GM23248 (cell line): ENCODE measurements at regions not wholly inside any gene's neighbourhood (a gene's known extent, or its start where the extent isn't known, plus 50 kb on each side); places are given as distances from the start of the nearest gene placed in this dataset.

Experiments
- DNase-seq: peaks from one replicate; pipeline ENCODE4 v3.0.0-alpha.2; 2015
- H2AFZ ChIP-seq: fragments of 200-600 bp; sonication (generic); 2 replicates; pipeline ENCODE4 v1.6.1; 2016; ENCODE audit warnings: antibody characterized with exemption
- H3F3A ChIP-seq: fragments of 200-600 bp; sonication (generic); 2 replicates; pipeline ENCODE4 v1.6.1; 2016; ENCODE audit warnings: mild to moderate bottlenecking, antibody characterized with exemption, mixed run types; ENCODE audit not compliant: insufficient read depth
- H3K27ac ChIP-seq: fragments of 200-600 bp; sonication (generic); 2 replicates; pipeline ENCODE4 v1.5.1; 2016; ENCODE audit warnings: mild to moderate bottlenecking
- H3K27me3 ChIP-seq: fragments of 200-600 bp; sonication (generic); replicated peaks from 2 replicates; pipeline ENCODE4 v1.6.1; 2016; ENCODE audit warnings: mild to moderate bottlenecking; ENCODE audit not compliant: insufficient read depth
- H3K36me3 ChIP-seq: fragments of 200-600 bp; sonication (generic); 2 replicates; pipeline ENCODE4 v1.6.1; 2016; ENCODE audit warnings: low read depth, mild to moderate bottlenecking
- H3K4me1 ChIP-seq: fragments of 200-600 bp; sonication (generic); 2 replicates; pipeline ENCODE4 v1.6.1; 2016; ENCODE audit warnings: mild to moderate bottlenecking; ENCODE audit not compliant: insufficient read depth
- H3K4me2 ChIP-seq: fragments of 200-600 bp; sonication (generic); one replicate; pipeline ENCODE4 v1.6.1; 2016; ENCODE audit warnings: mild to moderate bottlenecking; ENCODE audit not compliant: unreplicated experiment
- H3K4me3 ChIP-seq: fragments of 200-600 bp; sonication (generic); 2 replicates; pipeline ENCODE4 v1.5.1; 2016; ENCODE audit warnings: mild to moderate bottlenecking
- H3K79me2 ChIP-seq: fragments of 200-600 bp; sonication (generic); 2 replicates; pipeline ENCODE4 v1.6.1; 2016; ENCODE audit warnings: mild to moderate bottlenecking; ENCODE audit not compliant: insufficient read depth
- H3K9ac ChIP-seq: fragments of 200-600 bp; sonication (generic); 2 replicates; pipeline ENCODE4 v1.6.1; 2016; ENCODE audit warnings: mild to moderate bottlenecking
- H3K9me2 ChIP-seq: fragments of 200-600 bp; sonication (generic); 2 replicates; pipeline ENCODE4 v1.6.1; 2016; ENCODE audit warnings: mixed run types, mild to moderate bottlenecking, moderate library complexity; ENCODE audit not compliant: insufficient read depth
- H3K9me3 ChIP-seq: fragments of 200-600 bp; sonication (generic); one replicate; pipeline ENCODE4 v1.6.1; 2017; ENCODE audit warnings: low read depth
- H4K20me1 ChIP-seq: fragments of 200-600 bp; sonication (generic); 2 replicates; pipeline ENCODE4 v1.6.0; 2016; ENCODE audit not compliant: insufficient read depth
- EZH2 ChIP-seq: fragments of 200-600 bp; sonication (generic); IDR thresholded peaks from 2 replicates; pipeline ENCODE4 v1.6.1; 2018; ENCODE audit warnings: antibody characterized with exemption, mild to moderate bottlenecking; ENCODE audit not compliant: insufficient read depth, poor library complexity, severe bottlenecking
- EZH2phosphoT487 ChIP-seq: fragments of 200-600 bp; sonication (generic); IDR thresholded peaks from 2 replicates; pipeline ENCODE4 v1.6.1; 2018; ENCODE audit warnings: antibody characterized with exemption, moderate library complexity, mild to moderate bottlenecking, low read depth; ENCODE audit not compliant: insufficient read depth
- WGBS, 2 experiments: methylation state at CpG; one replicate each; pipeline ENCODE4 v1.1.6; 2015 to 2017; ENCODE audit warnings: low lambda C conversion rate in 2 of 2, low coverage in 1 of 2; ENCODE audit errors: missing lambda C conversion rate in 2 of 2; 5-methylcytosine and 5-hydroxymethylcytosine counted together
- in situ Hi-C: fragments of 300-500 bp; cut with MboI; formaldehyde crosslinking; loops from 2 replicates; pipeline ENCODE4 v1.15.0; 2020

DNA sequence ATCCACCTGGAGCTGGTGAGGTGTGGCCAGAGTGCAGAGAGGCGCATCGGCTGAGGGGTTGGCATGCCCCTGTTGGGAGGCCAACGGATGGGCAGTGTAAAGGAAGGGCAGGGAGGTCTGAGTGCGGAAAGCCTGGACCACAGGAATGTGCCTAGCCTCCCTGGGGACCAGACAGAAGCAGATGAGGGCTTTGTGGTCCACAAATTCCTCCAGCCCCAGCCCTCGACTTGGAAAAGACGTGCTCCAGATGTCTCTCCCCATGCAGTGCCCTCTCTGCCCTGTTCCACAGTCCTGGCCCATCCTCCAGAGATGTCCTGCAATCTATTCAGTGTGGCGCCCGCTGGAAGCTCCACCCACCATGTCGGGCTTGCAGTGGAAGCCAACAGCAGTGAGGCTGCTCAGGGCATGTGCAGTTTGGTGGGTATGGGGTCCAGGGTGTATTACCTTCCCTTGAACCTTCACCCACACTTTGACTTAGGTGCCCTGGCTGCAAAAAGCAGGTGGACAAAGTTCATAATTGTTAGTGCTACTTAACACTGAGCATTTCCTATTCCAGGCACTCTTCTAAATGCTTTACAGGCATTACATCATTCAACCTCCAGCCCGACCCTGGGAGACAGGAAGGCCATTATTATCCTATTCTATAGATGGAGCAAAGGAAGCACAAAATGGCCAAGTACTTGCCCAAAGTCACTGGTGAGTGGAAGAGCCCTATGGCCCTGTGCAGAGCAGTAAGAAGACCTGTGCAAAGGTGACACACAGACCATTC is 120.2 kb upstream of the SLC25A48 start:
- H3K4me2 ChIP-seq: no peak overlapping the region
- no peak overlapping the region for H3K27ac ChIP-seq
- no peak overlapping the region for H3K4me3 ChIP-seq
- H3K4me1 ChIP-seq: no peaks in the 10 kb centered on the region
- H3K27me3 ChIP-seq: peaks cover 35% of the 10 kb centered on the region
- H3K79me2 ChIP-seq: no peaks in the 10 kb centered on the region
- H3K9me3 ChIP-seq: no peaks in the 10 kb centered on the region
- no peak overlapping the region for H2AFZ ChIP-seq
- 37 to 51% methylated on average over 8 to 10 of the region's 10 CpGs for WGBS, 2 experiments
- H4K20me1 ChIP-seq: no peaks in the 10 kb centered on the region
- in situ Hi-C loops: no loop called here
- H3K36me3 ChIP-seq: no peaks in the 10 kb centered on the region
- peak; percentile 15 for DNase-seq
- TF ChIP-seq EZH2phosphoT487: no peak
- TF ChIP-seq EZH2: no peak
- no peaks in the 10 kb centered on the region for H3K9me2 ChIP-seq
- no peaks in the 10 kb centered on the region for H3F3A ChIP-seq
- H3K9ac ChIP-seq: no peak overlapping the region

DNA sequence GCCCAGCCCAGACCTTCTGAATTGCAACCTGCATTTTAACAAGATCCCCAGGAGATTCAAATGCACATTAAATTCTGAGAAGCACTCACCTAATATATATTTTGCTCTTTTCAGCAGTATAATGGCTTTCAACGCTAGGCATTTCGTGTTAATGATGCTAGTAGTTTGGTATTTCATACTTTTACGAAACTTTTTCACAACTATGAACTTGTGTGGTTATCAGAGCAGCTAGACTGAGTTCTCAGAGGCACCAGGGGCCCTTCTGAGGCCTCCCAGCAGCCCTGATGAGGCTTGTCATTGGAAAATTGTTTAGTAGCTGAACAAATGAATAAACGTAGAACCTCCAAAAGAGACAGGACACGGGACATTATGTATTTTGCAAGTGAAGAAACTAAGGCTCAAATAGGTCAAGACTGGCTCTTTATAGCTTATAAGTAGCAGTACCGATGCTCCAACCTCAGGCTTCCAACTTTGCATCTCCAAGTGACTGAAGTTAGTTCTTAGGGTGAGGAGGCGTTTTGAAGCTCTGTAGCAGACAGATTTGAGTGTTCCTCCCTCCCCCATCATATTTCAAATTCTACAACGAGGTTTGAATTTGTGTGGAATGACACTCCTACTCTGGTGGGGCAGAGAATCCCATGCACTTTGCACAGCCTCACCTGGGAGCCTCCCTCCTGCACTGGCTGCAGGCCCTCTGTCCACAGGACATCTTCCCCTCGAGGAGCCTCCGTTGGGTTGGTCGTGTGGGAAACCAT is 121.1 kb upstream of the SLC25A48 start:
- in situ Hi-C loops: no loop called here
- TF ChIP-seq EZH2 (no peak), EZH2phosphoT487 (no peak)
- H3K79me2 ChIP-seq: no peaks in the 10 kb centered on the region
- no peaks in the 10 kb centered on the region for H4K20me1 ChIP-seq
- H3K9ac ChIP-seq: no peak overlapping the region
- DNase-seq: no peak
- no peak overlapping the region for H3K4me3 ChIP-seq
- H3K36me3 ChIP-seq: no peaks in the 10 kb centered on the region
- no peaks in the 10 kb centered on the region for H3K9me2 ChIP-seq
- no peaks in the 10 kb centered on the region for H3F3A ChIP-seq
- H3K27me3 ChIP-seq: peaks cover 44% of the 10 kb centered on the region
- WGBS, 2 experiments: 63% methylated on average over 11 of the region's 11 CpGs
- no peaks in the 10 kb centered on the region for H3K4me1 ChIP-seq
- H2AFZ ChIP-seq: no peak overlapping the region
- H3K9me3 ChIP-seq: no peaks in the 10 kb centered on the region
- H3K4me2 ChIP-seq: no peak overlapping the region
- no peak overlapping the region for H3K27ac ChIP-seq

DNA sequence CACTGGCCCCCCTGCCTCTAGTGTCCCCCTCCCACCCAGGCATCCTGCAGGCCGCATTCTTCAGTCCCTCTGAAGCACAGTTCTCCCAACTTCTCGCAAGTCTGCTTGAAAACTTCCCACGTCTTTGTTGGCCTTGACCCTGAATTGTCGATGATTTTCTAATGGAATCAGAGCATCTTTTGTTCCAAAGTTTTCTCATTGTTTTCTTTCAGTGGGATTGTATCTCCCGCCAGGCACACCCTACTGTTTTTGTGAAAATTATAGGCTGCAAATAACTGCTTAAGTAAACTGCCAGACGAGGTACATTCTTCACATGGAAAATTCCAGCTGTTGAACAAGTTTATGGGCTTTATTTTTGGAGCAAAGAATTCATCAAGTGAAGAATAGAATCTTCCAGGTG is 122.6 kb upstream of the SLC25A48 start:
- no peaks in the 10 kb centered on the region for H3K79me2 ChIP-seq
- no peaks in the 10 kb centered on the region for H3K9me3 ChIP-seq
- 54 to 66% methylated on average over 6 of the region's 6 CpGs for WGBS, 2 experiments
- H3K27me3 ChIP-seq: peaks cover 44% of the 10 kb centered on the region
- no peak overlapping the region for H3K9ac ChIP-seq
- H3K9me2 ChIP-seq: no peaks in the 10 kb centered on the region
- no peak for DNase-seq
- H3F3A ChIP-seq: no peaks in the 10 kb centered on the region
- no peaks in the 10 kb centered on the region for H3K36me3 ChIP-seq
- no peak overlapping the region for H2AFZ ChIP-seq
- H3K4me1 ChIP-seq: no peaks in the 10 kb centered on the region
- in situ Hi-C loops: no loop called here
- H4K20me1 ChIP-seq: no peaks in the 10 kb centered on the region
- H3K4me2 ChIP-seq: no peak overlapping the region
- H3K4me3 ChIP-seq: no peak overlapping the region
- TF ChIP-seq EZH2 (no peak), EZH2phosphoT487 (no peak)
- H3K27ac ChIP-seq: no peak overlapping the region

DNA sequence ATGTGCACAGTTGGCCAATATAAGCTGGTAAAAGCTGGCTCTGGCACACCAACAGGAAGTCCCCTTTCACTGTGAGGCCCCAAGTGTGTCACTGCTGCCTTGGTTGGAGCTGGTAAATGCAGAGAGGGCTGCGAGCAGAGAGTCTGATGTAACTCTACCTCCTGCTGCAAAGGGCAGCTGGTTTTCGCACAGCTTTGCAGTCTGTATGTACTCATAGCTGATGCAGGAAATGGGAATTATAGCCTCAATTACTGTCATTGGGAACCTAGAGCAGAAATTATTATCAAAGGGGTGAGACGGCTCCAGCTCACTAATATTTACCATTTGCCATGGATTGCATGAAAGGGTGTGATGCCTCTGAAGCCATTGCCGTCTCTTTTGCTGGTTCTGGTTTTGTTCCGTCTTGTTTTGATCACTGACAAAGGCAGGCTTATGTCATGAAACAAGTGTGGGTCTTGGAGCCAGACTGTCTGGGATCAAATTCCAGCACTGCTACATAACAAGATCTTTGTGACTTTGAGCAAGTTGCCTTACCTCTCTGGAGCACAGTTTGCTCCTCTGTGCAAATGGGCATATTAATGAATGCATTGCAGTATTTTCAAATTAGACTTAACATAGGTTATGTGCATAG is 124.3 kb upstream of the SLC25A48 start:
- peak; percentile 29 for DNase-seq
- Histone ChIP-seq H3K27me3 (peaks cover 36% of the 10 kb centered on the region), H3K4me2 (no peak overlapping the region), H3K79me2 (no peaks in the 10 kb centered on the region), H3K9ac (no peak overlapping the region), H3K36me3 (no peaks in the 10 kb centered on the region), H3K27ac (no peak overlapping the region), H3F3A (no peaks in the 10 kb centered on the region), H3K4me3 (no peak overlapping the region), H3K9me2 (no peaks in the 10 kb centered on the region), H3K4me1 (no peaks in the 10 kb centered on the region), H4K20me1 (no peaks in the 10 kb centered on the region), H2AFZ (no peak overlapping the region), H3K9me3 (no peaks in the 10 kb centered on the region)
- 2 to 5% methylated on average over 5 of the region's 5 CpGs for WGBS, 2 experiments
- in situ Hi-C loops: no loop called here
- TF ChIP-seq EZH2phosphoT487 (no peak), EZH2 (no peak)
